SK-N-SH (cell line): ENCODE measurements at regions not wholly inside any gene's neighbourhood (a gene's known extent, or its start where the extent isn't known, plus 50 kb on each side); places are given as distances from the start of the nearest gene placed in this dataset.

Experiments used
- CTCF ChIA-PET: fragments of 300-600, 350-600 bp; formaldehyde crosslinking; extraction: SDS; loops from one replicate; lab custom pipeline; 2021; lab: Yijun Ruan, JAX
- POLR2A ChIA-PET: fragments of 350-600 bp; sonication (Branson Sonifier 250); formaldehyde crosslinking; extraction: SDS; loops from one replicate; lab custom pipeline; 2020; ENCODE audit warnings: antibody characterized with exemption, inconsistent platforms; lab: Yijun Ruan, JAX
- DNase-seq: peaks from one replicate; pipeline ENCODE4 v3.0.0; 2012
- H2AFZ ChIP-seq: fragments of 200-600 bp; sonication (generic); 2 replicates; pipeline ENCODE4 v1.8.1; 2016; ENCODE audit warnings: antibody characterized with exemption, mild to moderate bottlenecking, low read depth
- H3F3A ChIP-seq: fragments of 200-600 bp; sonication (generic); replicated peaks from 2 replicates; pipeline ENCODE3; 2016; ENCODE audit warnings: antibody characterized with exemption, mild to moderate bottlenecking; ENCODE audit not compliant: insufficient read depth
- H3K27ac ChIP-seq, 2 experiments: fragments of 200-500 bp in 1 of 2; fragments of 200-600 bp in 1 of 2; sonication (Bioruptor generic) in 1 of 2; sonication (generic), shearing (Covaris generic) in 1 of 2; 2 replicates each; pipeline versions ENCODE4 v1.5.1 to v1.6.1; 2014 to 2016; ENCODE audit warnings: low read depth in 2 of 2, inconsistent platforms in 1 of 2, low read length in 1 of 2, mild to moderate bottlenecking in 1 of 2, mixed read lengths in 1 of 2
- H3K27me3 ChIP-seq: fragments of 200-600 bp; sonication (generic), shearing (Covaris generic); 2 replicates; pipeline ENCODE4 v1.6.1; 2016; ENCODE audit warnings: mixed run types; ENCODE audit not compliant: insufficient read depth
- H3K36me3 ChIP-seq, 2 experiments: fragments of 200-500 bp in 1 of 2; fragments of 200-600 bp in 1 of 2; sonication (Bioruptor generic) in 1 of 2; sonication (generic) in 1 of 2; replicated peaks in 1 of 2; 2 replicates each; pipeline versions ENCODE3 to v1.5.1; 2014 to 2016; ENCODE audit warnings: low read length in 1 of 2, mild to moderate bottlenecking in 1 of 2; ENCODE audit not compliant: insufficient read depth in 2 of 2, control insufficient read depth in 1 of 2
- H3K4me1 ChIP-seq, 2 experiments: fragments of 200-500 bp in 1 of 2; fragments of 200-600 bp in 1 of 2; sonication (Bioruptor generic) in 1 of 2; sonication (generic), shearing (Covaris generic) in 1 of 2; 2 replicates each; pipeline versions ENCODE4 v1.5.1 to v1.6.1; 2014 to 2016; ENCODE audit warnings: low read depth in 1 of 2, low read length in 1 of 2, mixed run types in 1 of 2; ENCODE audit not compliant: insufficient read depth in 2 of 2, control insufficient read depth in 1 of 2
- H3K4me2 ChIP-seq: fragments of 200-600 bp; sonication (generic), shearing (Covaris generic); 2 replicates; pipeline ENCODE4 v1.6.1; 2017; ENCODE audit warnings: mixed run types
- H3K4me3 ChIP-seq, 2 experiments: fragments of 200-500 bp in 1 of 2; fragments of 200-600 bp in 1 of 2; sonication (Bioruptor generic) in 1 of 2; sonication (generic), shearing (Covaris generic) in 1 of 2; 2 replicates each; pipeline versions ENCODE4 v1.5.1 to v1.8.1; 2014 to 2016; ENCODE audit warnings: low read depth in 2 of 2, inconsistent platforms in 1 of 2, low read length in 1 of 2, mild to moderate bottlenecking in 1 of 2, mixed read lengths in 1 of 2, moderate library complexity in 1 of 2
- H3K79me2 ChIP-seq: fragments of 200-600 bp; sonication (generic); 2 replicates; pipeline ENCODE4 v1.8.1; 2017; ENCODE audit warnings: mild to moderate bottlenecking; ENCODE audit not compliant: insufficient read depth
- H3K9ac ChIP-seq: fragments of 200-600 bp; sonication (generic); 2 replicates; pipeline ENCODE4 v1.6.1; 2017; ENCODE audit warnings: mixed run types
- H3K9me2 ChIP-seq: fragments of 200-600 bp; sonication (generic); 2 replicates; pipeline ENCODE4 v1.6.1; 2017; ENCODE audit warnings: mixed run types
- H3K9me3 ChIP-seq: fragments of 200-600 bp; sonication (generic); 2 replicates; pipeline ENCODE4 v1.6.1; 2017; ENCODE audit warnings: mixed run types, mild to moderate bottlenecking, moderate library complexity
- H4K20me1 ChIP-seq: fragments of 200-600 bp; sonication (generic); 2 replicates; pipeline ENCODE4 v1.6.1; 2017; ENCODE audit warnings: mild to moderate bottlenecking, mixed run types; ENCODE audit not compliant: insufficient read depth
- CTCF ChIP-seq: fragments of 200-600 bp; sonication (generic); IDR thresholded peaks from 2 replicates; pipeline ENCODE4 v1.6.1; 2017; ENCODE audit warnings: antibody characterized with exemption, mild to moderate bottlenecking, moderate library complexity
- ELF1 ChIP-seq: IDR thresholded peaks from 2 replicates; pipeline ENCODE4 v1.4.0; 2012
- EP300 ChIP-seq, 2 experiments: IDR thresholded peaks; 2 replicates each; pipeline versions ENCODE4 v1.4.0 to v1.6.1; 2012; ENCODE audit warnings: borderline replicate concordance in 1 of 2, low read depth in 1 of 2, low read length in 1 of 2
- EZH2phosphoT487 ChIP-seq: fragments of 200-600 bp; sonication (generic); IDR thresholded peaks from 2 replicates; pipeline ENCODE4 v1.6.1; 2017; ENCODE audit warnings: low read depth, mixed run types, mild to moderate bottlenecking, antibody characterized with exemption, moderate library complexity, borderline replicate concordance
- FOSL2 ChIP-seq: IDR thresholded peaks from 2 replicates; pipeline ENCODE4 v1.4.0; 2012; ENCODE audit warnings: low read depth, mild to moderate bottlenecking, moderate library complexity, borderline replicate concordance
- FOXM1 ChIP-seq: IDR thresholded peaks from 2 replicates; pipeline ENCODE4 v1.4.0; 2012; ENCODE audit warnings: low read depth, mild to moderate bottlenecking
- GATA2 ChIP-seq: sonication (generic); formaldehyde crosslinking; IDR thresholded peaks from 2 replicates; pipeline ENCODE4 v1.5.0; 2020; ENCODE audit warnings: mild to moderate bottlenecking, missing genetic modification reagents
- JUND ChIP-seq: IDR thresholded peaks from 2 replicates; pipeline ENCODE4 v1.4.0; 2012
- MAX ChIP-seq: IDR thresholded peaks from 2 replicates; pipeline ENCODE4 v1.4.0; 2012; ENCODE audit warnings: low read depth
- MEF2A ChIP-seq: IDR thresholded peaks from 2 replicates; pipeline ENCODE4 v1.4.0; 2012; ENCODE audit warnings: low read depth, borderline replicate concordance
- POLR2AphosphoS5 ChIP-seq: IDR thresholded peaks from 2 replicates; pipeline ENCODE4 v1.6.1; 2012; ENCODE audit warnings: low read depth, low read length
- RCOR1 ChIP-seq: fragments of 150-350 bp; IDR thresholded peaks from 2 replicates; pipeline ENCODE4 v1.6.1; 2017; ENCODE audit warnings: antibody characterized with exemption, low read length
- RXRA ChIP-seq: IDR thresholded peaks from 2 replicates; pipeline ENCODE4 v1.4.0; 2012; ENCODE audit warnings: low read depth, mild to moderate bottlenecking, borderline replicate concordance
- SIN3A ChIP-seq: IDR thresholded peaks from 2 replicates; pipeline ENCODE4 v1.6.1; 2012; ENCODE audit warnings: low read depth, mild to moderate bottlenecking, low read length, moderate library complexity, borderline replicate concordance
- SMC3 ChIP-seq: IDR thresholded peaks from 2 replicates; pipeline ENCODE4 v1.6.1; 2012; ENCODE audit warnings: low read depth, low read length, improper control_type of control experiment
- TAF1 ChIP-seq: IDR thresholded peaks from 2 replicates; pipeline ENCODE4 v1.6.1; 2012; ENCODE audit warnings: low read depth, mild to moderate bottlenecking, low read length, moderate library complexity, borderline replicate concordance
- YY1 ChIP-seq: IDR thresholded peaks from 2 replicates; pipeline ENCODE4 v1.4.0; 2012; ENCODE audit warnings: low read depth, mild to moderate bottlenecking
- ZBTB33 ChIP-seq: IDR thresholded peaks from 2 replicates; pipeline ENCODE4 v1.4.0; 2012; ENCODE audit warnings: low read depth, borderline replicate concordance
- WGBS: methylation state at CpG from one replicate; pipeline ENCODE4 v1.1.6; 2017; ENCODE audit warnings: low lambda C conversion rate; 5-methylcytosine and 5-hydroxymethylcytosine counted together
- TF ChIP-seq, protein P1 (sequence below): IDR thresholded peaks from 2 replicates; pipeline ENCODE4; 2012
- TF ChIP-seq, protein P2 (sequence below): IDR thresholded peaks from 2 replicates; pipeline ENCODE4 v1.4.0; 2012; ENCODE audit warnings: low read depth, borderline replicate concordance

DNA sequence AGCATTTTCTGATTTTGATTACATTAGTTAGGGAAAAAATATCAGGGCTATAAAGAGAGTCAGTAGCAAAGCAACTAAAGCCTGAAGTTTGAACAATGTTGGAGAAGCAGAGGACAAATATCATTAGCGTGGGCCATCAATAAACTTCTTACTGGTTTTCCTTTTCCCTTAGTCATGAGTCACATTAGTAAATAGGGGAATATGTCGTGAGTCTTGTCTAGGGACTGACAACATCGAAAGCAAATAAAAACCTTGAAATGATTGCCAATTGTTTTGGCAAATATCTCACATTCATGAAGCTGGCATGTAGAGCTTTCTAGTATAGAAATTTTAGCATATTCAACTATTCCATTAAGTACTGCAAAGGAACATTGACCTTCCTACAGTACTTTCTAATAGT lies 806.0 kb upstream of the SORCS1 start:
- TF ChIP-seq MAX (no peak), TAF1 (no peak), RCOR1 (no peak), RXRA (no peak), MEF2A (no peak), POLR2AphosphoS5 (no peak), GATA2 (CRISPR knock-in tag) (no peak), CTCF (no peak), SIN3A (no peak), EZH2phosphoT487 (no peak), FOSL2 (no peak), FOXM1 (no peak), YY1 (no peak), SMC3 (no peak), ELF1 (no peak), EP300 (IDR thresholded peaks at IDR 0.05; ENCODE audit: borderline replicate concordance in 1 of 2, low read depth in 1 of 2, low read length in 1 of 2) (no peak), JUND (no peak), ZBTB33 (no peak)
- TF ChIP-seq, protein P1, sequence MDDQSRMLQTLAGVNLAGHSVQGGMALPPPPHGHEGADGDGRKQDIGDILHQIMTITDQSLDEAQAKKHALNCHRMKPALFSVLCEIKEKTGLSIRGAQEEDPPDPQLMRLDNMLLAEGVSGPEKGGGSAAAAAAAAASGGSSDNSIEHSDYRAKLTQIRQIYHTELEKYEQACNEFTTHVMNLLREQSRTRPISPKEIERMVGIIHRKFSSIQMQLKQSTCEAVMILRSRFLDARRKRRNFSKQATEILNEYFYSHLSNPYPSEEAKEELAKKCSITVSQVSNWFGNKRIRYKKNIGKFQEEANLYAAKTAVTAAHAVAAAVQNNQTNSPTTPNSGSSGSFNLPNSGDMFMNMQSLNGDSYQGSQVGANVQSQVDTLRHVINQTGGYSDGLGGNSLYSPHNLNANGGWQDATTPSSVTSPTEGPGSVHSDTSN = no peak
- TF ChIP-seq, protein P2, sequence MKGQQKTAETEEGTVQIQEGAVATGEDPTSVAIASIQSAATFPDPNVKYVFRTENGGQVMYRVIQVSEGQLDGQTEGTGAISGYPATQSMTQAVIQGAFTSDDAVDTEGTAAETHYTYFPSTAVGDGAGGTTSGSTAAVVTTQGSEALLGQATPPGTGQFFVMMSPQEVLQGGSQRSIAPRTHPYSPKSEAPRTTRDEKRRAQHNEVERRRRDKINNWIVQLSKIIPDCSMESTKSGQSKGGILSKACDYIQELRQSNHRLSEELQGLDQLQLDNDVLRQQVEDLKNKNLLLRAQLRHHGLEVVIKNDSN = no peak
- no peaks in the 10 kb centered on the region for H3K9me2 ChIP-seq
- 49% methylated on average over 3 of the region's 3 CpGs for WGBS
- ChIA-PET POLR2A (no interaction called here), CTCF (no interaction called here)
- H3K27me3 ChIP-seq = no peaks in the 10 kb centered on the region
- H3K4me2 ChIP-seq = no peak overlapping the region
- H3K4me1 ChIP-seq = no peaks in the 10 kb centered on the region
- H3K36me3 ChIP-seq = no peaks in the 10 kb centered on the region
- no peak overlapping the region for H3K4me3 ChIP-seq
- H3K9me3 ChIP-seq = no peaks in the 10 kb centered on the region
- no peaks in the 10 kb centered on the region for H3F3A ChIP-seq
- H3K79me2 ChIP-seq = no peaks in the 10 kb centered on the region
- no peak overlapping the region for H2AFZ ChIP-seq
- no peak overlapping the region for H3K9ac ChIP-seq
- H4K20me1 ChIP-seq = no peaks in the 10 kb centered on the region
- DNase-seq = no peak
- H3K27ac ChIP-seq = no peak overlapping the region
